GM12878 (cell line): ENCODE measurements at regions not wholly inside any gene's neighbourhood (a gene's known extent, or its start where the extent isn't known, plus 50 kb on each side); places are given as distances from the start of the nearest gene placed in this dataset.

ENCODE experiments used
- ATF7 ChIP-seq: fragments of 450-650 bp; IDR thresholded peaks from 2 replicates; pipeline ENCODE4 v1.6.1; 2016; ENCODE audit warnings: low read depth, mild to moderate bottlenecking
- BHLHE40 ChIP-seq, 2 experiments: fragments of 450-650 bp in 1 of 2; IDR thresholded peaks; 2 replicates each; pipeline ENCODE4 v1.6.1; 2011 to 2017; ENCODE audit warnings: low read depth in 2 of 2, borderline replicate concordance in 1 of 2, improper control_type of control experiment in 1 of 2, low read length in 1 of 2, mild to moderate bottlenecking in 1 of 2
- EZH2 ChIP-seq: IDR thresholded peaks from 2 replicates; pipeline ENCODE4 v1.6.1; 2012; ENCODE audit warnings: low read depth, mild to moderate bottlenecking, control low read depth, inconsistent platforms, low read length, borderline replicate concordance; ENCODE audit not compliant: control insufficient read depth
- MEF2B ChIP-seq: fragments of 450-650 bp; IDR thresholded peaks from 2 replicates; pipeline ENCODE4 v1.6.1; 2018; ENCODE audit warnings: mild to moderate bottlenecking, moderate library complexity; ENCODE audit not compliant: partially characterized antibody, poor library complexity, severe bottlenecking
- RELA ChIP-seq: fragments of 450-650 bp; IDR thresholded peaks from 2 replicates; pipeline ENCODE4 v1.8.0; 2014; ENCODE audit warnings: borderline replicate concordance; ENCODE audit not compliant: partially characterized antibody
- TARDBP ChIP-seq: IDR thresholded peaks from 2 replicates; pipeline ENCODE4 v1.6.1; 2016; ENCODE audit warnings: borderline replicate concordance
- TBL1XR1 ChIP-seq: IDR thresholded peaks from 2 replicates; pipeline ENCODE4 v1.6.1; 2012; ENCODE audit warnings: low read depth, low read length, improper control_type of control experiment
- ZNF217 ChIP-seq: fragments of 450-650 bp; IDR thresholded peaks from 2 replicates; pipeline ENCODE4 v1.6.1; 2017; ENCODE audit warnings: antibody characterized with exemption, mild to moderate bottlenecking
- ZZZ3 ChIP-seq: IDR thresholded peaks from 2 replicates; pipeline ENCODE4 v1.6.1; 2011; ENCODE audit warnings: low read depth; ENCODE audit not compliant: control insufficient read depth, insufficient read length
- TF ChIP-seq, protein P1 (sequence below): IDR thresholded peaks from 2 replicates; pipeline ENCODE4 v1.6.1; 2012; ENCODE audit warnings: mild to moderate bottlenecking, low read depth, low read length
- TF ChIP-seq, protein P2 (sequence below): IDR thresholded peaks from 2 replicates; pipeline ENCODE4 v1.6.1; 2012; ENCODE audit warnings: low read length, inconsistent platforms

GRCh38 chr14:78005325-78005724 is 164.8 kb upstream of the NRXN3 start (continued):
- TF ChIP-seq ZZZ3: no peak
- TF ChIP-seq, protein P1, sequence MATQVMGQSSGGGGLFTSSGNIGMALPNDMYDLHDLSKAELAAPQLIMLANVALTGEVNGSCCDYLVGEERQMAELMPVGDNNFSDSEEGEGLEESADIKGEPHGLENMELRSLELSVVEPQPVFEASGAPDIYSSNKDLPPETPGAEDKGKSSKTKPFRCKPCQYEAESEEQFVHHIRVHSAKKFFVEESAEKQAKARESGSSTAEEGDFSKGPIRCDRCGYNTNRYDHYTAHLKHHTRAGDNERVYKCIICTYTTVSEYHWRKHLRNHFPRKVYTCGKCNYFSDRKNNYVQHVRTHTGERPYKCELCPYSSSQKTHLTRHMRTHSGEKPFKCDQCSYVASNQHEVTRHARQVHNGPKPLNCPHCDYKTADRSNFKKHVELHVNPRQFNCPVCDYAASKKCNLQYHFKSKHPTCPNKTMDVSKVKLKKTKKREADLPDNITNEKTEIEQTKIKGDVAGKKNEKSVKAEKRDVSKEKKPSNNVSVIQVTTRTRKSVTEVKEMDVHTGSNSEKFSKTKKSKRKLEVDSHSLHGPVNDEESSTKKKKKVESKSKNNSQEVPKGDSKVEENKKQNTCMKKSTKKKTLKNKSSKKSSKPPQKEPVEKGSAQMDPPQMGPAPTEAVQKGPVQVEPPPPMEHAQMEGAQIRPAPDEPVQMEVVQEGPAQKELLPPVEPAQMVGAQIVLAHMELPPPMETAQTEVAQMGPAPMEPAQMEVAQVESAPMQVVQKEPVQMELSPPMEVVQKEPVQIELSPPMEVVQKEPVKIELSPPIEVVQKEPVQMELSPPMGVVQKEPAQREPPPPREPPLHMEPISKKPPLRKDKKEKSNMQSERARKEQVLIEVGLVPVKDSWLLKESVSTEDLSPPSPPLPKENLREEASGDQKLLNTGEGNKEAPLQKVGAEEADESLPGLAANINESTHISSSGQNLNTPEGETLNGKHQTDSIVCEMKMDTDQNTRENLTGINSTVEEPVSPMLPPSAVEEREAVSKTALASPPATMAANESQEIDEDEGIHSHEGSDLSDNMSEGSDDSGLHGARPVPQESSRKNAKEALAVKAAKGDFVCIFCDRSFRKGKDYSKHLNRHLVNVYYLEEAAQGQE: no peak
- peak; percentile 57; the same call in 1 of the 2 replicates for TF ChIP-seq ATF7
- no peak for TF ChIP-seq RELA
- no peak for TF ChIP-seq TBL1XR1
- TF ChIP-seq ZNF217: peak; percentile 40; the same call in 1 of the 2 replicates
- no peak for TF ChIP-seq MEF2B
- TF ChIP-seq BHLHE40 (IDR thresholded peaks at IDR 0.05; ENCODE audit: borderline replicate concordance in 1 of 2, low read depth in 2 of 2, low read length in 1 of 2): no peak
- no peak for TF ChIP-seq EZH2
- TF ChIP-seq, protein P2, sequence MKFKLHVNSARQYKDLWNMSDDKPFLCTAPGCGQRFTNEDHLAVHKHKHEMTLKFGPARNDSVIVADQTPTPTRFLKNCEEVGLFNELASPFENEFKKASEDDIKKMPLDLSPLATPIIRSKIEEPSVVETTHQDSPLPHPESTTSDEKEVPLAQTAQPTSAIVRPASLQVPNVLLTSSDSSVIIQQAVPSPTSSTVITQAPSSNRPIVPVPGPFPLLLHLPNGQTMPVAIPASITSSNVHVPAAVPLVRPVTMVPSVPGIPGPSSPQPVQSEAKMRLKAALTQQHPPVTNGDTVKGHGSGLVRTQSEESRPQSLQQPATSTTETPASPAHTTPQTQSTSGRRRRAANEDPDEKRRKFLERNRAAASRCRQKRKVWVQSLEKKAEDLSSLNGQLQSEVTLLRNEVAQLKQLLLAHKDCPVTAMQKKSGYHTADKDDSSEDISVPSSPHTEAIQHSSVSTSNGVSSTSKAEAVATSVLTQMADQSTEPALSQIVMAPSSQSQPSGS: peak; percentile 80
- TF ChIP-seq TARDBP: no peak
- TF ChIP-seq, all 136 proteins: peak for 21
